HUES64 (cell line): ENCODE measurements at regions not wholly inside any gene's neighbourhood (a gene's known extent, or its start where the extent isn't known, plus 50 kb on each side); places are given as distances from the start of the nearest gene placed in this dataset.
A peak's percentile ranks its signal among the peaks of the same experiment; 100 is the strongest.
"Not testable (repeated sequence)": the region's sequence is repeated elsewhere in the genome, so short reads cannot be mapped to it uniquely, and the experiment has no call there.

Experiments
- H3K27ac ChIP-seq: 2 replicates; pipeline ENCODE4 v1.7.0; 2013; ENCODE audit warnings: low read depth, low read length, inconsistent platforms
- H3K27me3 ChIP-seq: 2 replicates; pipeline ENCODE4 v1.6.1; 2013; ENCODE audit warnings: mild to moderate bottlenecking, low read length; ENCODE audit not compliant: insufficient read depth
- H3K36me3 ChIP-seq: 2 replicates; pipeline ENCODE4 v1.6.1; 2013; ENCODE audit warnings: mild to moderate bottlenecking, low read length; ENCODE audit not compliant: insufficient read depth
- H3K4me1 ChIP-seq: 2 replicates; pipeline ENCODE4 v1.6.1; 2013; ENCODE audit warnings: mild to moderate bottlenecking, low read length, moderate library complexity; ENCODE audit not compliant: insufficient read depth
- H3K4me3 ChIP-seq: 2 replicates; pipeline ENCODE4 v1.5.1; 2013; ENCODE audit warnings: mild to moderate bottlenecking, low read length, moderate library complexity
- H3K9ac ChIP-seq: 2 replicates; pipeline ENCODE4 v1.6.1; 2013; ENCODE audit warnings: mild to moderate bottlenecking, low read depth, low read length
- H3K9me3 ChIP-seq: 2 replicates; pipeline ENCODE4 v1.6.1; 2013; ENCODE audit warnings: low read depth, low read length; ENCODE audit not compliant: insufficient read depth
- WGBS: fragments of 150-250, 120-280 bp; methylation state at CpG from one replicate; pipeline ENCODE4 v1.1.7; 2013; ENCODE audit warnings: missing lambda C conversion rate; 5-methylcytosine and 5-hydroxymethylcytosine counted together

DNA sequence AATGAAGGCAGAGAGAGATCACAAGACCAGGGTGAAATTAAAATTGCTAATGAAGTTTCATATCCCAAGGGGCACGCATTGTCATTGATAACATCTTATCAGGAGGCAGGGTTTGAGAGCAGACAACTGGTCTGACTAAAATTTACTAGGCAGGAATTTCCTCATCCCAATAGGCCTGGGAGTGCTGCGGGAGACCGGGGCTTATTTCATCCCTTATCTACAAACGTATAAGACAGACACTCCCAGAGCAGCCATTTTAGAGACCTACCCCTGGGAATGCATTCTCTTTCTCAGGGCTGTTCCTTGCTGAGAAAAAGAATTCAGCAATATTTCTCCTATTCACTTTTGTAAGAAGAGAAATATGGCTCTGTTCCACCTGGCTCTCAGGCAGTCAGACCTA lies 533.0 kb downstream of the PYDC2 start:
- Histone ChIP-seq H3K4me1 (peaks cover 17% of the 10 kb centered on the region; the same call in 1 of the 2 replicates), H3K9me3 (peaks cover 33% of the 10 kb centered on the region)
- not testable (repeated sequence) for H3K9ac ChIP-seq, H3K4me3 ChIP-seq, H3K27me3 ChIP-seq, H3K27ac ChIP-seq, H3K36me3 ChIP-seq
- WGBS = 57% methylated on average over 4 of the region's 4 CpGs

GRCh38 chr3:191997093-191997492 lies 536.1 kb downstream of the PYDC2 start:
- Histone ChIP-seq H3K27ac (peak overlapping the region; percentile 59), H3K9me3 (peaks cover 29% of the 10 kb centered on the region), H3K27me3 (no peaks in the 10 kb centered on the region)

GRCh38 chr3:191997579-191998268 lies 536.8 kb downstream of the PYDC2 start:
- Histone ChIP-seq H3K36me3 (no peaks in the 10 kb centered on the region), H3K4me1 (peaks cover 21% of the 10 kb centered on the region; the same call in 1 of the 2 replicates), H3K27ac (peak overlapping the region; percentile 59), H3K9me3 (peaks cover 26% of the 10 kb centered on the region), H3K27me3 (no peaks in the 10 kb centered on the region), H3K4me3 (no peak overlapping the region), H3K9ac (no peak overlapping the region; the same call in 1 of the 2 replicates)
- 57% methylated on average over 1 of the region's 1 CpG for WGBS

More at GRCh38 chr3:191997093-191997492, 536.1 kb downstream of the PYDC2 start:
- Histone ChIP-seq H3K9ac (no peak overlapping the region; the same call in 1 of the 2 replicates), H3K4me3 (no peak overlapping the region), H3K36me3 (no peaks in the 10 kb centered on the region), H3K4me1 (peaks cover 21% of the 10 kb centered on the region; the same call in 1 of the 2 replicates)

DNA sequence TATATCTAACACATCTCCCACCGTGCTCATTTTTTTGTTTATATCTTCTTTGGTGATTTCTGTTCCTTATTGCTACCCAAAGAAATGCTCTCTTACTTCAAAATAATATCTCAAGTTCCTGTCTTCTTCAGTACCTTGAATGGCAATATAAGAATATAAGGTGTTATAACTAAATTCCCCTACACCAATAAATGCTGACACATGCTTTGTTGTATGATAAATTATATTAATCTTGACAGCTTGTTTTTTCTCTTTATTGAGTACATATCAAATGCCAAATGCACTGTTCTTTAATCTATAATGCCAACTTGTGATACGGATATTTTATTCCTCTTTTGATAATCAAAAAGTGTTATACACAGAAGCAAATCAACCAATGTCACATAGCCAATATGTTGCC lies 540.3 kb downstream of the PYDC2 start:
- H3K4me1 ChIP-seq = peaks cover 21% of the 10 kb centered on the region; the same call in 1 of the 2 replicates
- H3K9ac ChIP-seq = no peak overlapping the region
- H3K27ac ChIP-seq = no peak overlapping the region
- 100% methylated on average over 1 of the region's 2 CpGs for WGBS
- no peaks in the 10 kb centered on the region for H3K27me3 ChIP-seq
- no peak overlapping the region for H3K4me3 ChIP-seq
- H3K9me3 ChIP-seq = 0 out of 2 replicates have a peak, but pooled peaks cover 3% of the 10 kb centered on the region
- H3K36me3 ChIP-seq = no peaks in the 10 kb centered on the region

GRCh38 chr3:192005989-192006388 lies 545.0 kb downstream of the PYDC2 start:
- Histone ChIP-seq H3K4me1 (no peaks in the 10 kb centered on the region), H3K9me3 (no peaks in the 10 kb centered on the region), H3K27me3 (no peaks in the 10 kb centered on the region), H3K9ac (no peak overlapping the region), H3K27ac (no peak overlapping the region), H3K36me3 (no peaks in the 10 kb centered on the region), H3K4me3 (no peak overlapping the region)
- WGBS = 86% methylated on average over 1 of the region's 1 CpG

- H3K9ac ChIP-seq = no peak overlapping the region
- H3K27me3 ChIP-seq = no peaks in the 10 kb centered on the region
- no CpG with 5 or more reads among the region's 2 CpGs for WGBS
Observed at GRCh38 chr3:192009903-192010302, 548.9 kb downstream of the PYDC2 start.

DNA sequence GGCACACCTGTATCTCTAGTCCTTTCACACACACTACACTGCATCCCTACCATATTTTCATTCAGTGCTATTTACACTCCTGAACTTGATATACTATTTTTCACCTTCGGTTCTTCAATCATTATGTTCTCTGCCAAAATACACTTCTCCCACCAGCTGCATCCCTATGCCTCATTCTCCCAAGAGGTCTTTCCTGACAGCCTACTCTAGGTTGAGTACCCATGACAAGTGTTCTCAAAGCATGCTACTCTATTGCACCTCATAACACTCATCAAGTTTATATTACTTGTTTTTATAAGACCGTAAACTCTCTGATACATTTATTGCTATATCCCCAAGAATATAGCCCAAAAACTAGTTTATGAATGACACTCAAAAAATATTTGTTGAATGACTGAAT lies 549.5 kb downstream of the PYDC2 start:
- H3K36me3 ChIP-seq = no peaks in the 10 kb centered on the region
- 0 out of 2 replicates have a peak, but pooled peaks cover 3% of the 10 kb centered on the region for H3K9me3 ChIP-seq
- H3K9ac ChIP-seq = no peak overlapping the region
- H3K4me3 ChIP-seq = no peak overlapping the region
- WGBS = 50% methylated on average over 2 of the region's 2 CpGs
- no peaks in the 10 kb centered on the region for H3K27me3 ChIP-seq
- no peaks in the 10 kb centered on the region for H3K4me1 ChIP-seq
- H3K27ac ChIP-seq = no peak overlapping the region

More at GRCh38 chr3:192009903-192010302, 548.9 kb downstream of the PYDC2 start:
- Histone ChIP-seq H3K4me3 (no peak overlapping the region), H3K9me3 (0 out of 2 replicates have a peak, but pooled peaks cover 3% of the 10 kb centered on the region), H3K27ac (no peak overlapping the region), H3K4me1 (no peaks in the 10 kb centered on the region), H3K36me3 (no peaks in the 10 kb centered on the region)

GRCh38 chr3:192011137-192011536 lies 550.2 kb downstream of the PYDC2 start:
- Histone ChIP-seq H3K9me3 (0 out of 2 replicates have a peak, but pooled peaks cover 3% of the 10 kb centered on the region), H3K9ac (no peak overlapping the region), H3K4me3 (no peak overlapping the region), H3K27me3 (no peaks in the 10 kb centered on the region), H3K27ac (no peak overlapping the region), H3K4me1 (no peaks in the 10 kb centered on the region), H3K36me3 (no peaks in the 10 kb centered on the region)
- 94% methylated on average over 1 of the region's 1 CpG for WGBS

- 92% methylated on average over 1 of the region's 1 CpG for WGBS
Observed at GRCh38 chr3:192013110-192013509, 552.1 kb downstream of the PYDC2 start.

DNA sequence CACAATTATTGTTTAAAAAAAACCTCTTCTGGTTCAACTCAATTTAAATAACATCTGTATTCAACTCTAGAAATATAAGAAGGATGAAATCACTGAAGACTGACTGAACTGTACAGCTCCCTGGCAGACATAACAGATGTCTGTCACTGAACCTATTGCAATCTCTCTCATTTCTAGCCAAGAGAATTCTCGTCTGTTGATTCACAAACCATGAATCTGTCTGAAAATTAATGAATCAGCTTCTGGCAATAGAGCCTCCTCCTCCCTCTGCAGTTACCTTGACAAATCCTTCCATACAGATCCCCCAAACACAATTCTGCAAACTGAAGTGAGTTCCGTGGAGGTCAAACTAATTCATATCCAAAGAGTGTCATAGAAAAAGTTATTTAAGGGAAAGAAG lies 561.4 kb downstream of the PYDC2 start:
- Histone ChIP-seq H3K9me3 (peaks cover 7% of the 10 kb centered on the region; the same call in 1 of the 2 replicates), H3K9ac (no peak overlapping the region), H3K27ac (no peak overlapping the region), H3K4me3 (no peak overlapping the region), H3K27me3 (no peaks in the 10 kb centered on the region), H3K36me3 (no peaks in the 10 kb centered on the region), H3K4me1 (peaks cover 8% of the 10 kb centered on the region; the same call in 1 of the 2 replicates)
- WGBS = 93% methylated on average over 1 of the region's 2 CpGs

More at GRCh38 chr3:192013110-192013509, 552.1 kb downstream of the PYDC2 start:
- H3K36me3 ChIP-seq = no peaks in the 10 kb centered on the region
- no peaks in the 10 kb centered on the region for H3K27me3 ChIP-seq
- H3K4me1 ChIP-seq = no peaks in the 10 kb centered on the region
- no peak overlapping the region for H3K9ac ChIP-seq
- no peak overlapping the region for H3K4me3 ChIP-seq
- H3K9me3 ChIP-seq = 0 out of 2 replicates have a peak, but pooled peaks cover 3% of the 10 kb centered on the region
- no peak overlapping the region for H3K27ac ChIP-seq

DNA sequence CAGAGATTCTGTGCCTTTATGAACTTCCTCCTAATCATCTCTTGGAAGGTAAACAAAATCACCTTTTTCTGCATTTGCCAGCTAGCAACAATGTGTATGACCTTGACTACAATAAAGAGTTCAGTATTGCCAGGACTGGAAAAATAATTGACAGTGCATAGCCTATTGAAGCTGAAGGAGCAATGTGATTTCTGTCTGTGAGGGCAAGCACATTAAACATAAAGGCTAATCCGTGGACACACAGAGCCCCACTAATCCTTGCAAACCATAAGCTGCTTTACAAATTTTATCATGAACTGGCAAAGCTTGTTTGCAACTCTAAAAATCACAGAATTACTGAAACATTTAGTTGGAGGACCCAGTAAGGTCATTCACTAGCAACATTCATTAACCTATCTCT lies 563.8 kb downstream of the PYDC2 start:
- peaks cover 8% of the 10 kb centered on the region; the same call in 1 of the 2 replicates for H3K4me1 ChIP-seq
- WGBS = 97% methylated on average over 1 of the region's 1 CpG
- H3K4me3 ChIP-seq = no peak overlapping the region
- H3K36me3 ChIP-seq = no peaks in the 10 kb centered on the region
- no peak overlapping the region for H3K27ac ChIP-seq
- no peak overlapping the region for H3K9ac ChIP-seq
- H3K9me3 ChIP-seq = peaks cover 4% of the 10 kb centered on the region; the same call in 1 of the 2 replicates
- H3K27me3 ChIP-seq = no peaks in the 10 kb centered on the region
